ENCODE measurements at regions not wholly inside any gene's neighbourhood (a gene's known extent, or its start where the extent isn't known, plus 50 kb on each side); places are given as distances from the start of the nearest gene placed in this dataset.

DNA sequence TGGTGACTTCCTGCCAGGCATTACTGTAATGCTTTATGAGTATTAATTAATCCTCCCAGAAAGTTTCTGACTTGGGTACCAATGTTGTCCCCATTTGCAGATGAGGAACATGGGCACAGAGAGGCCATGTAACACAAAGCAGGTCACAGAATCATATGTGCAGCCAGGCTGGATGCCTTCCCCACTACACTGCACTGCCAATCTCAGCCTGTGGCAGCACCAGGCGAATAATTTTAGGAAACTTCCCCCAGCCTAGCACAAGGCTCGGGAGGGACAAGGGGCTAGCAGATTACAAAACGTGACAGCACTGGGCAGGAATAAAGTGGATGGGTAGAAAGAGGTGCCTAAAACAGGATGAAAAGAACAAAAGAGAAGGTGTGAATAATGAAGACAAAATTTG is 331.7 kb upstream of the PROX1 start:
- no peak for DNase-seq (ENCODE audit: low spot score)
- intact Hi-C loops (cut with DNase I): no loop called here
- ATAC-seq: no peak

DNA sequence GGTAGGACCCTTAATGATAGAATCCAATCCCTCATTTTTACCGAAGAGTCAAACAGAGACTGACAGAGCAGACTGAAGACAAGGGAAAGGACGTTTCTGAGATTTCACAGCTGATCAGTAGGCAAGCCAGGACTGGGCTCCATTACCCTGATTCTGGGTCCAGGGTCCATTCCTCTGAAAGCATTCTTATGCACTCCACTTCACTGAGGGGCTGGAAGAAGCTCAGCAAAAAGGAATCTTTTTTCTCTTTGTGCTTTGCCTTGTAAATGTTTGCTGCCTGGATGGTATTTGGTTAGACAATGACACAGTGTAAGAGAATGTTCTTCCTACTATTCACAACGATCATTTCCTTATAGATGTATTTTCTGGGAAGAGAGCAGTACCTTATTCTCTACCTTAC is 331.3 kb upstream of the PROX1 start:
- no peak for DNase-seq (ENCODE audit: low spot score)
- intact Hi-C loops (cut with DNase I): no loop called here
- ATAC-seq: no peak

DNA sequence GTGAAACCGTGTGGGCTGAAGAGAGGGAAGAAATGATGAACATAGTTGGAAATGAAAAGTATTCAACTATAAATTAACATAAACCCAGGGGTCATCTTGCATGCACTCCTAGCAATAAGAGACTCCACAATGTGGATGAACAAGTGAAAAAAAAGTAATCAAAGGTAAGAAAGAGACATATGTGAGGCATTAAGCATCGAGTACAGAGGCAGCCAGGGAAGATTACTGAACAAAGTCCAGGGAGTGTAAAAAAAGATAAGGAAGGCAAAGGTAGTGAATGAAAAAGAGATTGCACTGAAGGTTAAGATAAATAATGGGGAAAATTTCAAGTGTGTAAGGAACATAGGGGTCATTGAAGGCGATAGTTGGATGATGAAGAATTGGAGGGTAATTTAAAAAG is 330.8 kb upstream of the PROX1 start:
- ATAC-seq: no peak
- intact Hi-C loops (cut with DNase I): no loop called here
- no peak for DNase-seq (ENCODE audit: low spot score)

DNA sequence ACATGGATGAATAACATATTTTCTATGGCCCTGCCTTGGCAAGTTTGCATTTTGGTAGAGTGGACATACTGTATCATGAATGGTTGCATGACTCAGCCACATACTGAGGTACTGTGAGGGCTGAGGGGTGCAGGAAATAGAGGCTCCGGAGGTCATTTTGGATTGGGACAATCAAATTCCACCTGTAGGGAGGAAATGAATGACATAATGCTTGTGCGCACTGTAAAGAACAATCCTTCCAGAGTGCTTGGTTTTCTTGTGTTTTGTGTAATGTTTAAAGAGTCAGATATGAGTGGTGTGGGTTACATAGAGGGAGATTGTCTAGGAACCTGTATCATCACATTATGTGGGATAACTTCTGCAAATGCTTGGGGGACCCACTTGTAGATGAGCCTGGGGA is 329.9 kb upstream of the PROX1 start:
- DNase-seq (ENCODE audit: low spot score) (no peak), ATAC-seq (no peak)
- intact Hi-C loops (cut with DNase I): no loop called here

DNA sequence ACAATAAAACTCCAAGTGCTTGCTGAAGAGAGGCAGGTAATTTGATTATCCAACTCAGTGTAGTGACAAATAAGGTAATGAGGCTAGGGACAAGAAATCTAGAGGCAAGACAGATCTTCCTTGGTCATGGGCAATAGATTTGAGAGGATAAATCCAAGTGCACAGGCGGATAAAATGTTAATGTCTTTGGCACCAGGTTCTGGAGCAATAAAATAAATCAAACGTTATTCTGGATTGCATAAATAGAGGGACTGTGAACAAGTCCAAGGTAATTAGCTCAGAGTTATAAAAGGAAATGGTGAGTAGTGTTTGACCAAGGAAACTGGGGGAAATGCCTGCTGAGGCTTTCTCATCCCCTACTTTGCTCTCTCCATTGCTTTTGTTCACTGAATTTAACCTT is 329.3 kb upstream of the PROX1 start:
- intact Hi-C loops (cut with DNase I): no loop called here
- DNase-seq (ENCODE audit: low spot score) (no peak), ATAC-seq (no peak)

DNA sequence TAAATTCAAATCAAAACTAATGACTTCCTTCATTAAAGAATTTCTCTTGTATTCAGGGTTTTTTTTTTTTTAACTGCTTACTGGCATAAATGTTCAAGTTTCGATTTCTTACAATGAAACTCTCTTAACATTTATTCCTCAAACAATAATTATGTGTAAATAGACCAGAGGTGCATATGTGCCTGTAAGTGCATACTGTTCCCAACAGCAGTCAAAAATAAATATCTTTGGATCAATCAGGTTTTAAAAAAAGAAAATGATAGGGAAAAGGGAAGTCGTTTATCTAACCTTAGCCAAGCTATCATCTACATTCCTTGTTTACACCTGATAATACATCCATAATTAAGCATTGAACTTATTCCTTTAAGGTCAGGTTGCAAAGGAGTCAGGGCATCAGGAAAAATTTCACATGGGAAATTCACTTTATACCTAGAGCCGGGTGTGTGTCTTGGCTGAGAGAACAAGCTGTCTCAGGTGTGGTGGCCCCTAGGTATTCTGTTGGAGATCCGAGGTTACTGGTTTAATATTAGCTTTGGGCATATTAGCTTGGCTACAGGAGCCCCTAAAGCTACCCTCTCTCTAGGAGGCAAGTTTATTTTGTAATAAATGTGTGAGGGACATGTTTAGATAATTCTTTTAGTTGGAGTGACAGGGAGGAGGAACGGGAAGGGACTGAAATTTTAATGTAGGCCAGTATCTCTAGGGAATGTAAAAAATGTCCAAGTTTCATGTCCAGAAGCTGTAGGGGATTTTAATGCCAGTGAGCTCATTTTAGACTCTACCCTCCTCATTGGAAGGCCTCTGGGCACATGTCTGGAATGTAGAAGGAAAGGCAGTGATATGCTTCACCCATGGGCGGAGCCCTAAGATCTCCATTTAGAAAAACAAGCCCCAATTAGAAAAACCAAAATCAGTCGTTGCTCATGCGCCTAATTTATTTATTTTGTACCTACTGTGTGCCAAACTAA is 327.9 kb upstream of the PROX1 start:
- intact Hi-C loops (cut with DNase I): no loop called here
- DNase-seq (ENCODE audit: low spot score) (no peak), ATAC-seq (no peak)

DNA sequence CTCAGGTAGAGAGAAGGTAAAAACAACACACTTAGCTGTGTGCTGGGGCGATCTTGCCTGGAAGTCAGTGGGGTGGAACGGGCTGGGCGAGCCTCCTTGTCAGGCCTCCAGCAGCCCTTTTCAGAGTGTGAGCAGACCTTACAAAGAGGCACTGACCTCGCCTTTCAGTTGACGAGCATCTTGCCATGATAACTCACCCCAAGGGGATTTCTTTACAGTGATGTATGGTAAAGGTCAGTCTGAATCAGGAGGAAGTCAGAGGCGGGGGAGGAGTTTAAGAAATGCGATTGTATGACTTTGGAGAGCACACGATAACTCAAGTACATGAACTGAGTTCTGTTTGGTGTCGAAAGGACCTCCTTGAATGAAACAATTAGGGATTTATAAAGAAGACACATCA is 326.5 kb upstream of the PROX1 start:
- ATAC-seq (no peak), DNase-seq (ENCODE audit: low spot score) (no peak)
- intact Hi-C loops (cut with DNase I): no loop called here

DNA sequence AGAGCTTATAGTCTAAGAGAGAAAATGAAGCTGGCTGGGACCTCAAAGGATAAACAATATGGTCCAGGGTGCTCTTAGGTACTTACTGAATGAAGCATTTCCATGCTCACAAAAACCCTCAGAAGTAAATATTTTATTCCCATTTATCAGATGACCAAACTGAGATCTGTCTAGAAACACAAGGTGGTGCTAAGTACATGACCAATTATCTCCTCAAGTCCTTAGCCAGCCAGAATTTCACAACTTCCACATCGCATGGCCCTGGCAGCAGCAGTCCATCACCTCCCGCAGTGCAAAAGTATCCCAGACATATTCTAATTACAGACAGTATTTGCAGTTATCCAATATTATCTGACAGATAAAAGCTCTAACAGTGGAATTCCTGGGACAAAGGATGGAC is 321.7 kb upstream of the PROX1 start:
- no peak for ATAC-seq
- no peak for DNase-seq (ENCODE audit: low spot score)
- intact Hi-C loops (cut with DNase I): no loop called here

DNA sequence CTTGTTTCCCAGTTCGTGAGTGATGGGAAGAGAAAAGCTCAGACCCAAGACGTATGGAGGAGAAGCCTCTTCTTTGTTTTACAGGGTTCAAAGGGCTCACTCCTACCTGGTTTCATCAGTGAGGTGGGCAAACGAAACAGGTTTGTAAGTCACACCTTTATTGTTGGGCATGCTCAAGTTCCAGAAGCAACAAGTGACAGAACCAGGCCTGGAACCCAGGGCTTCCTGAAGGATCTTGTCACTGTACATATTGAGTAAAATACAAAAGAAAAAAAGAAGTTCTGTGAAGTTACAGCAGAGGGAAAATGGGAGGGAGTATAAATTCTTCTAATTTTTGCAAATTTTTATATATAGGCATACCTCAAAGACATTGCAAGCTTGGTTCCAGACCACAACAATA is 320.9 kb upstream of the PROX1 start:
- DNase-seq (ENCODE audit: low spot score) (no peak), ATAC-seq (no peak)
- intact Hi-C loops (cut with DNase I): no loop called here

DNA sequence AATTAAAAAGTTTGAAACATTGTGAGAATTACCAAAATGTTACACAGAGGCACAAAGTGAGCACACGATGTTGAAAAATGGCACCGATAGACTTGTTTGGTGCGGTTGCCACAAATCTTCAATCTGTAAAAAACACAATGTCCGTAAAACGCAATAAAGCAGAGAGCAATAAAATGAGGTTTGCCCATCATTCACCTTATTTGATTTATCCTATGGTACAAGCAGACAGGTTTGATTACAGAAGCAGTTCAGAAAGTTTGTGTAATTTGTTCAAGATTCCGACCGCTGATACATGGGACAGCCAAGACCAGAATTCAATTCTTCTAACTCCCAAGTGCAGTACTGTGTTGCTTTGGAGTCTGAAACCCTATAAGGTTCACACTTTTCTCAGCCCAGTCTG is 318.3 kb upstream of the PROX1 start:
- intact Hi-C loops (cut with DNase I): no loop called here
- ATAC-seq (no peak), DNase-seq (ENCODE audit: low spot score) (no peak)

DNA sequence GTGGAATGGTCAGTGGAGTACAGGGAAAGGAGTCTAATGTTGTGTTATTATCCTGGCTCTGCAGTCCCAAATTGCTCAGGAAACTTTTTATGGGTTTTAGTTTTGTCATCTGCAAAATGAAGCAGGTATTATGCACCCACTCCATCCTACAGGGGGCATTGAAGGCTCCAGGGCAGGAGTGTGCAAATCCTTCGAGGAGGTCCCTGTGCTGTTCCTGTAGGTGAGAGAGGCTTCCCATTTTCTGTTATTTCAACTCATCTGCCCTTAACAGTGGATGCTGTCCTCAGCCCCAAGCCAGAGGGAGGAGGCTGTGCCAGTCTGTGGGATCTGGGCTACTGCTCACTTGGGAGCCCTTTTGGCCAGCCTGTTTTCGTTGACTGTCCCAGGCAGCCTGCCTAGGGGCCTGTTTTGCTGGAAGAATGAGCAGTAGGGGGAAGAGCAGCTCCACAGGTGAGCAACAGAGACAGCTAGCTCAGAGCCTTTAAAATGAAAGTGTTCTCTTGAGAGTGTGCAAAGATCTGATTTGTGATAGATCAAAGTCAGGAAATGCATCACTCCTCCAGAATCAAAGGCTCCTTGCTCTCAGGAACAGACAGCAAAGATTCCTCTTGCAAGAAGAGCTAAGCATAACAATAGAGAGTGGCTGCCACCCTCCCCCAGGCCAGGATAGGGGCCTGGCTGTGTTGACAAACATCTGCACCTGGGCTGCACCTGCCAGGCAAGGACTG is 317.6 kb upstream of the PROX1 start:
- ATAC-seq (no peak), DNase-seq (ENCODE audit: low spot score) (no peak)
- intact Hi-C loops (cut with DNase I): no loop called here

DNA sequence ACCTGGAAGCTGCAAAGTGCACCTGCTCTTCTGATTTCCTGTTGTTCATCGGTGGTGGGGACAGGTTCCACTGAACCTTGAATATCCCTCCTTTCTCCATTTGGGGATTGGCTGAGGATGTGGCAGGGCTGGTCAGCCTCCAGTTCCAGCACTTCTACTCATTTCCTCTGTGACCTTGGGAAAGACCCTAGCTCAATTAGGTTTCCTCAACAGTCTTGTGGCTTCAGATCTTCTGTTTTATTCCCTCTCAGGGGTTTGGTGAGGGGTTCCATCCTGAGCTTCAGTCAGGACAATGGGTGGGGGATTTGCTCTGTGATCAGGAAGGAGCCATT is 317.1 kb upstream of the PROX1 start:
- DNase-seq (ENCODE audit: low spot score): no peak
- intact Hi-C loops (cut with DNase I): no loop called here
- ATAC-seq: no peak

DNA sequence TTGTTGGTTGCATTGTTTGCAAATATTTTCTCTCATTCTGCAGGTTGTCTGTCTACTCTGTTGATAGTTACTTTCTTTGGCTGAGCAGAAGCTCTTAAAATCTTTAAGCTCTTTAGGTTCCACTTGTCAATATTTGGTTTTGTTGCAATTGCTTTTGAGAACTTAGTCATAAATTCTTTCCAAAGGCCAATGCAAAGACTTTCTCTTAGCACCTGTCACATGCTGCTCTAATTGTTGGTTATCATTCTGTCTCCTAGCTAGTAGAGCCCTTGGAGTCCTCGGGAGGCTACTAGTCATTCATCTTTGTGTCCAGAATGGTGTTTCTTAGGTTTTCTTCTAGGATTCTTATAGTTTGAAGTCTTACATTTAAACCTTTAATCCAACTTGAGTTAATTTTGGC is 312.7 kb upstream of the PROX1 start:
- ATAC-seq: no peak
- intact Hi-C loops (cut with DNase I): no loop called here

DNA sequence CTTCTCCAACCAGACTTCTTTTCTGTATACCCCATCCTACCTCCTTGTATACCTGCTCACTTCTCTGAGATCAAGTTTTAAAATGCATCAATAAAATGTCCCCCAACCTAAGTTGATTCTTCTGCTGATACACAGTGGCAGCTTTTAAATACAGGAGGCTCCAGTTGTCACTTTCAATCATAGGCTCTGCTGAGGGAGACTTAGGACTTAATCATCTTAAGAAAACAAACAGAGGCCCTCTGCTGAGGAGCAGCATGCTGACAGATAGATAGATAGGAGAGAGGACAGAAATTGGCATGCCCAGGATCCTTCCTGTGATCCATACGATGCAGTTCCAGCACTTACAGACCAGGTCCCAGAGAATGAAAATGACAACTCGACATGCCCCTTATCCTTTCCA is 311.0 kb upstream of the PROX1 start:
- DNase-seq (ENCODE audit: low spot score) (no peak), ATAC-seq (no peak)
- intact Hi-C loops (cut with DNase I): no loop called here

More for the DNA sequence above, 312.7 kb upstream of the PROX1 start:
- DNase-seq (ENCODE audit: low spot score): no peak

DNA sequence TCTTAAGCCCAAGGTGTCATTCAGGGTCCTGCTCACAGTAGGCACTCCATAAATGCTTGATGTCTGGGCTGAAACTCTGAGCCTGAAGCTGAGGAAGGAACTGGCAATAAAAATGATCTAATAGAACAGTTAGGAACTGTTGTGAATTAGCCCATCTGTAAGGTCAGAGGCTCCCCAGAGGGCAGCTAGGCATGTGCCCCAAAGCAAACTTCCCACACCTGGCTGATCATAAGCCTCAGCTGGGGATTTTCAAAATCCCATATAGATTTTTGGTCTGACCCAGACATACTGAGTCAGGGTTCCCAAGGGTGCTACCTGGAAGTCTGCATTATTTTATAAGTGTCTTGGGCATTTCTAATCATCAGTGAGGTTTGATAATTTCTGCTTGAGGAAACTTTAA is 309.4 kb upstream of the PROX1 start:
- ATAC-seq (no peak), DNase-seq (ENCODE audit: low spot score) (no peak)
- intact Hi-C loops (cut with DNase I): no loop called here

DNA sequence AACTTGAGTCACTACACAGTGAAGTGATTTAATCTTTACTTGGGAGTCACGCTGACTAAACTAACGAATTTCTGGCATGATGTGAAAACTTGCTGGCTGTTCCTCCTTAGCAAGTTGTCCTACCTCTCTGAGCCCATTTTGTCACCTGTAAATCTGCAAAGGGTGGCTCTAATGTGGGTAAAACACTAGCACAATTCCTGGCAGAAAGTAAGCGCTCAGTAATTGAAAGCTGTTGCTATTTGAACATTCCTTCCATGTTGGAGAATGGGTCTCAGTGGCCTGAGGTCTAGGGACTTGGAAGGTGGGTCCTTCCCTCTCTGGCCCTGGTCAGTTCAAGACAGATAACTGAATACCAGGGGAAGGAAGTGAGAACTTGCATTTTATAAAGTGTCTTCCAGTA is 309.0 kb upstream of the PROX1 start:
- ATAC-seq (no peak), DNase-seq (ENCODE audit: low spot score) (no peak)
- intact Hi-C loops (cut with DNase I): no loop called here

DNA sequence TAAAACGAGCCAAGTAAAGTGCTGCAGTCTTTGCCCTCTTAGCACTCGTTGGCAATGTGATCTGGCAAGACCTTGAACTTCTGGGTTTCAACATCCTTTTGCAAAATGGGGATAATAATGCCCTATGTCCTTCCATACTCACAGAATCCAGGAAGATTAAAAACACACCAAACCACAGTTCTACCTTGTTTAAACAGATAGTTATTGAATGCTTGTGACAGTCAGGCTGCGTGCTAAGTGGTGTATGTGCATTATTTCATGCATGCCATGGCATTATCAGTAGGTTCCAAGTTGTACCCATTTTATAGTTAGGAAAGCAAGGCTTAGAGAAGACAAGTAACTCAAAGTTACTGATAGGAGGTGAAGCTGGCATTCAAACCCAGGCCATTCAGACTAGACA is 308.6 kb upstream of the PROX1 start:
- DNase-seq (ENCODE audit: low spot score) (no peak), ATAC-seq (no peak)
- intact Hi-C loops (cut with DNase I): no loop called here

DNA sequence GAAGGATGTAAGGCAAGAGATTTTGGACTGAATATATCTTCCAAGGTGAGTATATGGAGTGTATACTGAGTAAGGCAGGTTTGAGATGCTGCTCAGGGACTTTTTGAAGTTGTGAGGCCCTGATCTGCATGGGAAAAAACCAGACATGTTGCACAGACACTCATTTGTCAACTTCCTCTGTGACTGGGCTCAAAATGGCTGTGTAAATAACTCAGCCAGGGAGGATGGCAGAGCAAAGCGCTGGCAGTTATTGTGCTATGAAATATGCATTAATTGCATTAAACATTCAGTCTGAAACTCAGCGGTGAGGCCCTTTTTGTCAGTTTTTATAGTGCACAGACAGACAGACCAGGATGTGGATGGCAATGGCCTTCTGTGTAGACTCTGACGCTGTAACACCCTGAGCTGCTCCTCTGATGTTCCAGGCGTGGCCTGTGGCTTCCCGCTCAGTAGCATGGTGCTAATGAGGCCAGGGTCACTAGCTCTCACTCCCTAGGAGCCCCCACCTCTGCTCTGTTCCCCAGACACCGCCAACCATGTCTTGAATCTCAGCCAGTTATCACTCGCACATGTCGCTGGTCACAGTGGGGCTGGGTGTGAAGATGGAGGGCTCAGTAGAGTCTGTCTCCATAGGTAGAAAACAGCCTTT is 307.0 kb upstream of the PROX1 start:
- ATAC-seq (no peak), DNase-seq (ENCODE audit: low spot score) (no peak)
- intact Hi-C loops (cut with DNase I): no loop called here

DNA sequence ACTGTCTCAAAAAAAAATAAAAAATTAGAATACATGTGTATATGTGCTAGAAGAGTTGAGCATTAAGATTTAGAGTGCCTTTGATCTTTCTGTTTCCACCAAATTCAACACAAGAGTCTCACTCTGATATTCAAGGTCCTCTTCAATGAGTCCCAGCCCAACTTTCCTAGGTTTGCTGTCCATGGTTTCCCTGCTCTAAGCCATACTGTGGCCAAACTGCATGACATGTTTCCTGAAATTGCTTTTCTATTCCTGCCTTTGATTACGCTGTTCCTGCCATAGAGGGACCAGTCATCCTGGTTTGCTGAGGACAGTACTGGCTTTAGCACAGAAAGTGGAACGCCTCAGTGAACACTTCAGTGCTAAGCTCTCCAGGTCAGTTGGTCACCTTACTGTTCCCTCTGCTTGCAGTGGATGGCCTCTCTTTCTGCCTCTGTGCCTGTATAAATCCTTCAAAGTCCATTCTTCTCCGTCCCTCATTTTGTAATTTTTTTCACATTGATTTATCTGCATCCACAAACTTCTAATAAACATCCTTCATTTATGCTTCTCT is 305.9 kb upstream of the PROX1 start:
- ATAC-seq (no peak), DNase-seq (ENCODE audit: low spot score) (no peak)
- intact Hi-C loops (cut with DNase I): no loop called here

DNA sequence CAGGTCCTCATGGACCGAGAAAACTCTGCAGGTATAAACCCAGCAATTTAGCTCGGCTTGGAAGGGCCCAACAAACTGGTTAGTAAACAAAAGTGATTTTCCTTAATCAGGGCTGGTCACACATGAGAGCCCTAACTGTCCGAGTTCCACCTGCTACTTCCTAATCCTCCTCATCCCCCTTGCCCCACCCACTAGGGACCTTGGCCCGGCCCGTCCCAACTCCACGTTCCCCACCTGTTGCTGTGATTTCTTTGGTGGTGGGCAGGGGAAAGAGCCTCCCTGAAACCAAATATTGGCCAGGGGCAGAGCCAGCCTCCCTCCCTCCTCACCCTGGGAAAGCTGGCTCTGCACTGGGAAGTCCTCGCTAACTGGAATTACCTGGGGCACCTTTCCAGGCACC is 304.2 kb upstream of the PROX1 start:
- intact Hi-C loops (cut with DNase I): no loop called here
- DNase-seq (ENCODE audit: low spot score): no peak
- ATAC-seq: no peak
